NCI-H748 treated with DMSO at 0.1 percent for 48 hours (cell line): ENCODE measurements at regions not wholly inside any gene's neighbourhood (a gene's known extent, or its start where the extent isn't known, plus 50 kb on each side); places are given as distances from the start of the nearest gene placed in this dataset.

Experiments
- DNase-seq: peaks from one replicate; lab custom pipeline; 2025; lab: John Stamatoyannopoulos, UW

DNA sequence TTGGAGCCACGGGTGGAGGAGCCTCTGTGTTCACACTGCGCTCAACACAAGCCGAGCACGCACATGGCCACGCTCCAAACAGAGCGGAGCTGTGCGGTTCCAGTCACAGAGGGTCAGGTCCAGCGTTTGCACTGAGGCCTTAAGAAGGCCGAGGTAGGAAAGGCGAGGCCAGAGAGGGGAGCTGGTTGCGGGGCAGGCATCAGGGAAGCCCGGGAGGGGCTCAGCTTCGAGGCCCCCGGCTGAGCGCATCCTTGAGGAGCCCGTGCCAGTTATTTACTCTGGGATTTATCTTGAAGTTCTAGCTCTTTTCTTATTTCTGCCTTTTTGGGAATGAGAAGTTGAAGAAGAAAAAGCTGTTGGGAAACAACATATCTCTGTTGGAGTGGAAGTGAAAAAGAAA, 140.8 kb downstream of the IRX1 start:
- no peak for DNase-seq

DNA sequence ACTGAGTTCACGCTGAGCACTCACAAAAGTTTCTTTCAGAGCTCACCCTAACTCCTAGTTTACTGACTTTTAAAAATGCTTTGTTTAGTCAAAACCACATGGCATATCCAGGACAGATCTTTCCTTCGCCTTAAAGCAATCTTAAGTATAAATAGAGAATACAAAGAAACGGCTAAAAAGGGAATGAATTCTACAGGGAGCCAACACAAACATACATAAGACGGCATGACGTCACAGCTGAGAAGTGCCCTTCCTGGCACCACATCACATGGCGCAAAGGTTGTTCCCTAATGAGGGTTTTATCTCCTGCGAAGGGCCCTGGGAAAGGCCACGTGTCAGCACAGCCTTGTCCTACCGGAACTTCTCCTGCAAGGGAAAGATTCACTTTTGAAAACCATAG, 141.3 kb downstream of the IRX1 start:
- DNase-seq, result no peak

DNA sequence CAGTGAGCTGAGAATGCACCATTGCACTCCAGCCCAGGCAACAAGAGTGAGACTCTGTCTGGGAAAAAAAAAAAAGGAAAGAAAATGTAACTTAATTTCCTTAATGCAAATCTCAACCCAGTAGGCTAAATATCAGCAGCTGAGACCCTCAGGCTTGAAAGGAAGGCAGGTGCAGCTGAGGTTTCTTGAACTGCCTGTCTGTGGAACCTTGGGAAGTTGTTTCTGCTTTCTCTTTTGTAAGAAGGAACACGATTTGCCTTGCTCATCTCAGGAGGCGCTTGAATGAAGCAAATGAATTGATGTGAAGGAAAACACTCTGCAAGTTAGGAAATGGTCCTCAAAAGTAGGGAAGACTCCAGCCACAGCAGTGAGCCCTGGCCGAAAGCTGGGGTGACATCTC, 143.3 kb downstream of the IRX1 start:
- DNase-seq, result no peak

DNA sequence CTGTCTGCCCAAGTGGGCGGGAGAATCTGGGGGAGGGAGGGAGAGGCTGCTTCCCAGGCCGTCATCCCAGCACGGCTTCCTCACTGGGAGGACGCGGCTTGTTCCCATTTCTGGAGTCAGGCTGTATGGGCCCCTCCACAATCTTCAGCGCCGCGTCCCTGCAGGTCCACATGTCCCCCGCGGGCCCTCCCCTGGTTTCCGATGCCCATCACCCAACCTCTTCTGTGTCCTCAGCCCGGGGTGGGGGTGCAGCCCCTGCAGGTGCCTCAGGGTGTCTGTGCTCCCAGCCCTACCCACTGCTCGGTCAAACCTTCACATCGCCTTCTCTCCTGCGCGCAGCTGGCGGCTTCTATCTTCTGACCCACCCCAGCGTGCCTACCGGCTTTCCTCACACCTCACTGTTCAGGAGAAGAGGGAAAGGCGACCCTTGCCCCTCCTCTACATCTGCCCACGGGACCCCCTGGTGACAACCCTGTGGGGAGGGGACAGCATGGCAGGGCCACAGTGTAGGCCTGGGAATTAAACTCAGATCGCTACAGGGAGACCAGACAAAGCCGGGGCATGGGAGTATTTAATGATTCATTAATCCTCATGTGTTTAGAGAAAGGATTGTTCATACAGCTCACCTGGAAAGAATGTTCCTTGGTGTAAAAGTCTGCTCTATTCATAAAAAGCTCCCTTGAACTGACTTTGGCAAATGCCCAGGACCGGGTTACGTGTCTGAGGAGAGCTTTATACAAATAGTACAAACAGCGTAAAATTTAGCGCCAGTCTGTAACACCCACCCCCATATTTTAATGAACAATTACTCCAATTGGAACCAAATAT, 145.1 kb downstream of the IRX1 start:
- DNase-seq, result no peak

DNA sequence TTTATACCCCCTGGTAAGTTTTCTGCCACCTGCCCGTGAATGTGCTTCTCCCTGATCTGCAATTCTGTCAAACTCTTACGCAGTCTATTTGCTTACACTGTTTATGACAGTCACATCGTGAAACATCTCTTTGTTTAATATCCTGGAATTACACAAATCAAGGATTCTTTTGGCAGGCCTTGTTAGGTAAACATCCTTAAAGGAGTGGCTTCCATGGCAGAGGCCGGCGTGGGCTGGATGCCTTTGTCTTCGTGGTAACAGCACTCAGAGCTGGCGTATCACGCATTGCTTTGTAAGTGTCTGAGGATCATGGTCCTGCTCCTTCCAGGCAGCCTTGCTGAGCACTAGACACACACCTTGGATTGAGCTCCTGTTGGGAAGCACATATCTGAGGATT, 145.7 kb downstream of the IRX1 start:
- DNase-seq, result no peak

DNA sequence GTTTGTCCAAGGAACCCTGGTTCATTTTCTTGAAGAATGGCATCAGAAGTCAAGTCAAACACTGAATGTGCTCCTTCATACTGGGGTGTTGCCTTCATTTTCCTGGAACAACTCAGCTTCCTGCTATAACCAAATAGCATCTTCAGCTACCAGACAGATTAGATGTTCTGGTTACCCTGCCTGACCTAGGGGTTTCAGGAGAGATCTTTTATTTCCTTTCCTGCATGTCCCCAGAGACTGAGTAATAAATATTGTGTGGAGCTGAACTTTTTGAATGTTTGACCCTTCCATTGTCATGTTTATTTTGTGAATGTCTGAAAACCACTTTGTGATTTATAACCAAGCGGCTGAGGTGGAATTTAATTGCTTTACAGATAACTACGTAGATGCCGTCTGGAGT, 147.1 kb downstream of the IRX1 start:
- no peak for DNase-seq

DNA sequence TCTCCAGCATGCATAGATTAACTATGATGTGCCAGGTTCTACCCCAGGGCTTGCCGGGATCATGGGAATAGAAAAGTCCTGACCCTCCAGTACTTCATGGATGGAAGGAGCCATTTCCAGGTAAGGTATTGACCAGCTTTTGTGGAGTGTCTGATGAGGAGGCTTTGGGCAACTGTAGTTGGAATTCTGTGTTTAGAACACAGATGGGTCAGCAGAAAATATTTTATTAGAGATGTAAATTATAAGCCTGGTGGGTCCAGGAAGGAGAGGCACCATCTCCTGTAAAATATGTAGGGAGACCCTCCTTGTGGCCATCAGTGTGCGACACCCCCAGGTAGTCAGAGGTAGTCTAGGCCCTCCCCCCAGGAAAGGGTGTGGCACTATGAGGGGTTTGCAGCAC, 156.2 kb downstream of the IRX1 start:
- no peak for DNase-seq

DNA sequence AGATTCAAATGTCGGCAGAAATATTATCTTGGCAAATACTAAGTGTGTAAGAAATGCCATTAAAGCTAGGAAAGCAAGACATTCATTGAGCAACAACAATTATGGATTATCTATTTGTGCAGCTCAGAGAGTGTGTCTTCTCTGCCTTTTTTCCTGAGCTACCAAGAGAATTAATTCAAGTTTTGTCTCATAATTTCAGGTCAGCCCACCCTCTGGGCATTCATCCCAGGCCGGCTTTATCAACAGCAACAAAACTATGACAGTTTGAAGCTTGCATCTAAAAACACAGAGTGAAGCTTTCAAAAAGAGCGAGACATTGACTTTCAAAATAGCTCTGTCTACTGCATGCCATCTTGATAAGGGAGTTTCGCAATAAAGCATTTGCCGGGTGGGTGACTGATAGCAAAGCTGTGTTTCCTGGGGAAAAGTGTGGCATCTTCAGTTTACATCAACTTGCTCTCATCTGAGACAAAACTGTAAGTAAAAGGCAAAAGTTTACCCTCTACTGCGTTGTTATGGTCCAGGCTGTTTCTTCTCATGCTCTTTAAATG, 182.4 kb downstream of the IRX1 start:
- DNase-seq, result no peak

DNA sequence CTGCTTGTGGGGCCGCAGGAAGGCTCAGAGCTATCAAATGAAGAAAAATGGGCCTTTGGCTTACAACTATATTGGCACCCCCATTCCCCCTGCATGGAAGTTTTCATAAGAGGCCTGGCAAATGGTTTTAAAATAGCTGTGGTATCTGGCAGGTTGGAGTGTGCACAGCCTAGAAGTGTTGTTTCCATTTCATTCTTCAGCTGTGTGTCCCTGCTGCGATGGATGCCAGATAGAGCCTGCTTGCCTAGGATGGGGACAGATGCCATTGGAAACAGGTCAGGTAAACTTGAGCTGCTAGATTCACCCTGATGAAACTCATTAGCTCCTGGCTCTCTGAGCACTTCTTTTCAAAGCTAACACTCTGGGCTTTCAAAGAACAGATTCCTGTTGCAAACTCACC, 183.3 kb downstream of the IRX1 start:
- DNase-seq, result no peak

DNA sequence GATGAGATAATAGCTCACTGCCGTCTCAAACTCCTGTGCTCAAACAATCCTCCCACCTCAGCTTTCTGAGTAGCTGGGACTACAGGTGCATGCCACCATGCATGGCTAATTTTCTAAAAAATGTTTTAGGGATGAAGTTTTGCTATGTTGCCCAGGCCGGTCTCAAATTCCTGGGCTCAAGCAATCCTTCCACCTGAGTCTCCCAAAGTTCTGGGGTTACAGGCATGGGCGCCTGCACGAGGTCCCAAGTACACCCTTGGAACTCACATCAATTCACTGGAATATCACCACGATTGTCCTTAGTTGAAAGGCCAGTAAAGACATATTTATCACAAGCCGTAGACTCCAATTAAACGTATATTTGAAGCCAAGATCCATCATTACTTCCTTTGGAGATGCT, 184.6 kb downstream of the IRX1 start:
- no peak for DNase-seq

DNA sequence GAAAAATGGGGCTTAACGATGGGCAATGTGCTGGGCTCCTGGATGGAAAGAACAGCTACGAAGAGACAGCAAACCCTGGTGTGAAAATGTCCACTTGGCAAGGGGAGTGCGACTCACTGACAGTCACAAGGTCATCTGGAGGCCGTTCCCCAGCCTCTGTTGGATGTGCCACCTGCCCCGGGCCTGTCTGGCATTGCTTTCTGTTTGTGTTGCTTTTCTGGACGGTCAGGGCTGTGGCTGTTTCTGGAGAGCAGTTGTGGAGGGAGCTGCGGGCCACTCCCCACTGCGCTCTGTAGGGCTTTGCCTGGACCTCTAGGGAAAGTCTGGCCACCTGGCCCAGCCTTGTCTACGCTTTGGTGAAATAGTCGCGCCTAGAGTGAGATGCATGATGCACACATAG, 185.3 kb downstream of the IRX1 start:
- no peak for DNase-seq

DNA sequence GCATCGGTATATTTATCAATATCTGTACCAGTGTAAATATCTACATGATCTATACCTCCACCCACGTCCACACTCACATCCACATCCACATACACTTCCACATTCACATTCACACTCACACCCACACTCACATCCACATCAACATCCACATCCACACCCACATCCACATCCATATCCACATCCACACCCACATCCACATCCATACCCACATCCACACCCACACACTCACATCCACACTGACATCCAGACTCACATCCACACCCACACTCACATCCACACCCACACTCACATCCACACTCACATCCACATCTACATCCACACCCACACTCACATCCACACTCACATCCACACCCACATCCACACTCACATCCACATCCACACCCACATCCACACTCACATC, 189.2 kb downstream of the IRX1 start:
- no peak for DNase-seq

DNA sequence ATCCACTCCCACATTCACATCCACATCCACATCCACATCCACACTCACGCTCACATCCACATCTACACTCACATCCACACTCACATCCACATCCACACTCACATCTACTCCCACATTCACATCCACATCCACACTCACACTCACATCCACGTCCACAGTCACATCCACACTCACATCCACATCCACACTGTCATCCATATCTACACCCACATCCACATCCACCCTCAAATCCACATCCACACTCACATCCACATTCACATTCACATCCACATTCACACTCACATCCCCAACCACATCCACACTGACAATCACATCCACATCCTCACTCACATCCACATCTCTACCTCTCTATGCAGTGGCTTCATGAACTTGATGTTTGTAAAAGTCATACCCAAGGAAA, 190.5 kb downstream of the IRX1 start:
- DNase-seq, result no peak

DNA sequence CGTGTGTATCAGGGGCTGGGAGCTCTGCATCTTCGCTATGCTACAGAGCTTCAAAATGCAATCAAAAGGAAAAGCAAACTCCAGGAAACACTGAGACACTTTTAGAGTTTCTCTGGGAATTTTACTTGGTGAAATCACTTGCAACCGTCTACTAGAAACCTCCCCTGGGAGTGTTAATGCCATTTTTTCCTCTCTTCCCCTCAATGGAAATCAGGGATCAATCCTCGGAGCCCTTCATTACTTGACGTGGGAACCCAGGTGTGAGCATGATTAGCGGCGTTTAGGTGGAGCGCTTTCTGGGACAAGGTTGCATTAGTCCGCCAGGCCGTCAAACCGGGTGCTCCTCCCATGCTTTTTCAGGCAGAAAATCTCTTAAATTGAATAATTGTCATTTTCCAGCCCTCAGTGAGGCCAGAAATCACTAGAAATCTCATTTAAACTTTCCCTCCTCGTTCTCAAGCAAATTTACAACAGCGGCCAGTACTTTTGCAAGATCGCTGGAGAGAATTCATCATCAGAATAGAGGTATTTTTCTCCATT, 191.3 kb downstream of the IRX1 start:
- DNase-seq, result no peak

DNA sequence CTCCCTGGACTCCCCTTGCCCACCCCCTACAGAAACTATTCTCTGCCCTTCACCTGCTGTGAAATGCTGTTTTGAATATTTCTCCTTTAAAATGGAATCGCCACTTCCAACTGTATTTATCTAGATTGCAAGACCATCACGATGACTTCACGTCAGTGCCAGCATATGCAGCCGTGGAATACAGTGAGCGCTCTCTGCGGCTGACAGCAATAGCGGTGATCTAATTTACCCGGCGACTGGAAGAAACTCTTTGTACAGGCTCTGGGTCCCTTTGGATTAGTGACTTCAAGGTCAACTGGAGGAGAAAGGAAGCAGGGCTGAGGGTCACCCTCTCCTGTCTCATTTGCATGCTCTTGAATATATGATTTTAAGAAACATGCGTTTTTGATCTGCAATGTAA, 192.0 kb downstream of the IRX1 start:
- DNase-seq, result no peak

DNA sequence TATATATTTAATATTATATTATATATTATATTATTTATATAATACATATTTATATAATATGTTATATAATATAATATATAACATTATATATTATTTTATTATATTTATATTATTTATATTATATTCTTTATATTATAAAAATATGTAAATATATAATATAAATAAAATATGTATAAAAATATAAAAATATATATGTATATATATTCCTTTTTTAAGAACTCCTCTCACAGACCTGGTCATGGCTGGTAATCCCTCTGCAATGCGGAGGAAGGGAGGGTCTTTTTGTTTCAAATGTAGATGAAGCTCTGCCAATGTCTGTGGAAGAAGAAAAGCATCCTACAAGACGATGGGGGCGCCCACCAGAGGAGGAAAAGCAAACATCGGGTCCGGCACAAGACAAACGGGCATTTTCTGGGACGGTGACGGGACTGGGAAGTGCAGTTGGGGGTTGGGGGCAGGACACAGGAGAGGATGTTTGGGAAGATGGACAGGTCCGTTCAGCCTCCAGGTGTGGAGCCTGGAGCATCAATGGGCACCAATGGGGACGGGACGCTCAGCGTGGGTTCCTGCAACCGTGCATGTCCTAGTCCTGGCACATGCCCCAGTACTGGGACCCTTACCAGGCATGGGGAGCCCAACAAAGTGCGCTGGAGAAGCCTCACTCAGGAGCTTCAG, 194.0 kb downstream of the IRX1 start:
- DNase-seq, result no peak

DNA sequence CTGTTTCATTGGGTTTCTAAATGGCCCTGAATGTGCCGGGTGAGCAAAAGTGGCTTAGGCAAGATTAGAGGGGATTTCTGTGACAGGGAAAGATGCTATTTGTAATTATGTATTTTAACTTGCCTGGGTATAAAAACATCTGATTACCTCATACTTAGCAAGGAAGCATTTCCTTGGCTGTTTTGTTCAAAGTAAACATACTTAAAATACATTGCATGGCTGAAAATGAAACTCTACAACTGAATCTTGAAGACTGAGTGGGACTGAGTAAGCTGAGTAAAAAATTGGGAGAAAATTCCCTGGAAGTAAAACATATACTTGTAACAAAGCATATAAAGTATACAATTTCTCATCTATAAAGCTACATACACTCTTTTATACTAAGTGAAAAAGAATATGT, 197.5 kb downstream of the IRX1 start:
- no peak for DNase-seq

DNA sequence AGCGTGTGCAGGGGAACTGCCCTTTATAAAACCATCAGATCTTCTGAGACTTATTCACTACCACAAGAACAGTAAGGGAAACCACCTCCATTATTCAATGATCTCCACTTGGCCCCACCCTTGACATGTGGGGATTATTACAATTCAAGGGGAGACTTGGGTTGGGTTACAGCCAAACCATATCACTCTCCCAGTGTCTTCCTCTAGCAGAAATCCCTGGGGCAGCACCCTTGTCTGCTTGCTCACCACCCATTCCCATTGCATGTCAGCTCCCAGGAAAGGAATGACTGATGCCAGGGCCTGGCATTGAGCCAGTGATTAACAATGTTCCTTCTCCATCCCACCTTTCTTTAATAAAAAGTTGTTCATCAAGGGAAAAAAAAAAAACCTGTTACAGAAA, 199.0 kb downstream of the IRX1 start:
- DNase-seq, result no peak

DNA sequence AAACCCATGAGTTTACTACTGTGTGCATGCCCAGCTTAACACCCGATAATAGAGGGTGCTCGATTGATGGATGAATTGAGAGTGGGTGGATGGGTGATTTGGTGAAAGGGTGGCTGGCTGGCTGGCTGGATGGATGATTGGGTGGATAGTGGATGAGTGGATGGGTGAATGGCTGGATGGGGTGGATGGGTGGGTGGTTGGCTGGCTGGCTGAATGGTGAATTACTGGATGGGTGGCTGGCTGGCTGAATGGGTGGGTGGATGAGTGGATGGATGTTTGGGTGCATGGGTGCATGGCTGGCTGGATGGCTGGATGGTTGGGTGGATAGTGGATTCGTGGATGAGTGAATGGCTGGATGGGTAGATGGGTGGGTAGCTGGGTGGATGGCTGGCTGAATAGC, 201.1 kb downstream of the IRX1 start:
- no peak for DNase-seq

DNA sequence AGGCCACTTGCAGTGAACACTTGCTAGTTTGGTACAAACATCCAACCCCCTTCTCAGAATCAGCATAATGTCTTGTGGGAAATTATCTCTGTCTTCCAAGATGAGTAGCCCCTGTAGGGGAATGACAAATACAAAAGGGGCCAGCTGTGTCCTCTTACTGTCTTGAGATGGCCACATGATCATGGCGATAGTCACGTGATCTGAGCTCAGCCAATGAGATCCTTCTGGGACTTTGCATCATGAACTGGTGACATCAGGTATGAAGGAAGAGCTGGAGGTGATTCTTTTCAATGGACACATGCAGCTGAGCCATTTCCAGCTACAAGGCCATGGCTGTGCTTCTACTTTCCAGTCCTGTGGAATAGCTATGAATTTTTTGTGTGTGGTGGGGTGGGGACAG, 206.3 kb downstream of the IRX1 start:
- DNase-seq, result no peak

DNA sequence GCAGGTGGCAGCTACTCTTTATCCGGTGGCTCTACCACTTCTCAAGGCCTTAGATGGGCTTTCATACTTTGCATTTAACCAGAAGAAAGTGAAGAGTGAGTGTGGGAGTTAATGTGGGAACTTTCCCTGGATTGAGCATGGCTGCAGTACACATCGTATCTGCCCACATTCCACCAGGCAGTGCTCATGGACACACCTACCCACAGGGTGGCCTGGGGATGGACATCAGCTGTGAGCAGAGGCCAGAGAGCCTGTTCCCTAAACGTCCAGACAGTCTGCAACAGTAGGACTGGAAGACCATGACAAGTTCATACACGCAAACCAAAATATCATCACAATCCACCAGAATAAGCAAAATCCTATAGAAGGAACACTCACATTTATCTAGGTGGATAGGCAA, 213.8 kb downstream of the IRX1 start:
- no peak for DNase-seq

DNA sequence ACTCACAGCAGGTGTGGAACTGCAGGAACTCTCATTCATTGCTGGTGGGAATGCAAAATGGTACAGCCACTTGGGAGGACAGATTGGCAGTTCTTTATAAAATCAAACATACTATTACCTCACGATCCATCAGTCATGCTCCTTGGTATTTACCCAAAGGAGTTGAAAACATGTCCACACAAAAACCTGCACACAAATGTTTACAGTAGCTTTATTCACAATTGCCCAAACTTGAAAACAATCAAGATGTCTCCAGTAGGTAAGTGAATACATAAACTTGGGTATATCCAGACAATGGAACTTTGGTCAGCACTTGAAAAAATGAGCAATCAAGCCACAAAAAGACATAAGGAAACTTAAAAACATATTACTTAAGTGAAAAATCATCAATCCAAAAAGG, 215.5 kb downstream of the IRX1 start:
- DNase-seq, result no peak

DNA sequence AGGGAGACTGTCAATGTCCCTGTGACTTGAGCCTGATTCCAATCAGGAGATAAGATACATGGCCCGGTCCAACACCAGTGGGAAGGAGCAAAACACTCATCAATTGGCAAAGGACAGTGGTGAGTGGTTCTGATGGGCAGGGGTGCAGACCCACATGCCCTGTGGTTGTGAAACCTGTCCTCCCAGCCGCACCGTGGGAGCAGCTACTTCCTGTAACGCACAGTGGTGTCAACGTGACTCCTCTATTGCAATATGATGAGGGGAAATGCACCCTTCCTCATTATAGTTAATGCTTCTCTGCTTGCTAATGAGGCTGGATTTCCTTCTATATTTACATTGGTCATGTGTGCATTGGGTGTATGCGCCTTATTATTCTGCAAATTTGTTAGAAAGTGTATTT, 223.0 kb downstream of the IRX1 start:
- no peak for DNase-seq
